OCI-LY1 (cell line): ENCODE measurements at regions not wholly inside any gene's neighbourhood (a gene's known extent, or its start where the extent isn't known, plus 50 kb on each side); places are given as distances from the start of the nearest gene placed in this dataset.

Experiments used
- EZH2 ChIP-seq: fragments of 200-600 bp; sonication (generic), shearing (Covaris generic); IDR thresholded peaks from 2 replicates; pipeline ENCODE4 v1.8.0; 2017; ENCODE audit warnings: borderline replicate concordance, mixed run types, mild to moderate bottlenecking, antibody characterized with exemption, low read length, moderate library complexity, mixed read lengths
- TF ChIP-seq, protein P1 (sequence below): fragments of 200-600 bp; sonication (generic), shearing (Covaris generic); IDR thresholded peaks from 2 replicates; pipeline ENCODE4 v1.5.1; 2017; ENCODE audit warnings: mild to moderate bottlenecking, antibody characterized with exemption, low read length, moderate library complexity, mixed read lengths

DNA sequence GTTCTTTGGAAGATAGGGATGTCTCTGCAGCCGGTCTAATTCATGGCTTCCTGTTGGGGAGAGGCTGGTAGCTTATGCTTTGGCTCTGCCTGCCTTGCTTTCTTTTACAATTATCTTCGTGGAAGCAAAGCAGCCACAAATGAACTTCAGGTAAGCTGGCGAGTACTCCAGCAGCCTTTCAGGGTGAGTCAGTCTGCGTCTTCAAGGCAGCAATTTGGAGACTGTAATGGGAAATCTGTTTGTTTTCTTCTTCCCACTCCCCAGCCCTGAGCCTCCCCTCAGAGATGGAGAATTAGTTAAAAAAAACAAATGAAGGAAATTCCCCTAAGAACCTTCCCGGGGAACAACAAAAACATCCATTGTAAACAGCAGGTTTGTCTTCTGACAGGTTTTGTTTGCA is 100.1 kb downstream of the PSAT1 start:
- TF ChIP-seq, protein P1, sequence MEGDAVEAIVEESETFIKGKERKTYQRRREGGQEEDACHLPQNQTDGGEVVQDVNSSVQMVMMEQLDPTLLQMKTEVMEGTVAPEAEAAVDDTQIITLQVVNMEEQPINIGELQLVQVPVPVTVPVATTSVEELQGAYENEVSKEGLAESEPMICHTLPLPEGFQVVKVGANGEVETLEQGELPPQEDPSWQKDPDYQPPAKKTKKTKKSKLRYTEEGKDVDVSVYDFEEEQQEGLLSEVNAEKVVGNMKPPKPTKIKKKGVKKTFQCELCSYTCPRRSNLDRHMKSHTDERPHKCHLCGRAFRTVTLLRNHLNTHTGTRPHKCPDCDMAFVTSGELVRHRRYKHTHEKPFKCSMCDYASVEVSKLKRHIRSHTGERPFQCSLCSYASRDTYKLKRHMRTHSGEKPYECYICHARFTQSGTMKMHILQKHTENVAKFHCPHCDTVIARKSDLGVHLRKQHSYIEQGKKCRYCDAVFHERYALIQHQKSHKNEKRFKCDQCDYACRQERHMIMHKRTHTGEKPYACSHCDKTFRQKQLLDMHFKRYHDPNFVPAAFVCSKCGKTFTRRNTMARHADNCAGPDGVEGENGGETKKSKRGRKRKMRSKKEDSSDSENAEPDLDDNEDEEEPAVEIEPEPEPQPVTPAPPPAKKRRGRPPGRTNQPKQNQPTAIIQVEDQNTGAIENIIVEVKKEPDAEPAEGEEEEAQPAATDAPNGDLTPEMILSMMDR, result no peak
- no peak for TF ChIP-seq EZH2
